Activated T-helper 9 cell treated with anti-CD3 and anti-CD28 coated beads, Interleukin-2, amount 50 U/mL, for 16 hours (primary cell): ENCODE measurements at regions not wholly inside any gene's neighbourhood (a gene's known extent, or its start where the extent isn't known, plus 50 kb on each side); places are given as distances from the start of the nearest gene placed in this dataset.
"Not testable (repeated sequence)": the region's sequence is repeated elsewhere in the genome, so short reads cannot be mapped to it uniquely, and the experiment has no call there.

Experiments
- DNase-seq: peaks from one replicate; pipeline ENCODE4 v3.0.0-alpha.2; 2020; ENCODE audit warnings: low read depth

DNA sequence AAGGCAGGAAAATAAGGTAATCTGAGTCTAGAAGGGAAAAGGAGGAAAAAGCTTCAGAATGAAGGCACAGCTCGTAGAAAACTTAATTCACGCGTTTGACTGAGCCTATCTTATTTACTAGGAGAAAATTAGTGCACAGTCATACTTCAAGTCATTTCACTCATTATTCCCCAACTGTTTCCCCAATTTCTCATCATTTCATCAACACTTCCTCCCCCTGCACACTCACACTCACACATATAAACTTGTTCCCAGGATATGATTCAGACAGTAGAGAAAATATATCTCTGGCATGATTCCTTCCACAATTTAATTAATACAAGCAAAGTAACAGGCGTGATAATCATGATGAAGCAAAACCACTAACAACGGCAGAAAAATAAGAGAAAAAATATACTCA lies 94.5 kb upstream of the F13A1 start:
- DNase-seq, result no peak

DNA sequence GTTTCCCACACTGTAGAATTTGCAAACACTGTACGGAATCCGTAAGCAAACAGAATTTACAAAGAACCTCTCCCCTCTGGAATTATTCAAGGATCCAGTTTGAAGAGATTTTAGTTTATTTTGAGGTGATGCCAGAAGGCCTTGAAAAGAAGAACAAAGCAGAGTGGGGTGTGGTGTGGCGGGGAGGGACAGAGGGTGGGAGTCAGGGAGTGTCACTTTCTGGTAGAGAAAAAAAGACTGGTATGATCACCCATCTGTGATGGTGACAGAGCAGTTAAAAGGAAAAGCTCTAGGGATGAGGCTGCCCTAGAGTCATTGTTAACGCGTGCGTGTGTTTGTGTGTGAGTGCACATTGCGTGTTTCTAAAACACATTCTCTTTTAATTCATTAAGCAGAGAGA lies 97.0 kb upstream of the F13A1 start:
- no peak for DNase-seq

DNA sequence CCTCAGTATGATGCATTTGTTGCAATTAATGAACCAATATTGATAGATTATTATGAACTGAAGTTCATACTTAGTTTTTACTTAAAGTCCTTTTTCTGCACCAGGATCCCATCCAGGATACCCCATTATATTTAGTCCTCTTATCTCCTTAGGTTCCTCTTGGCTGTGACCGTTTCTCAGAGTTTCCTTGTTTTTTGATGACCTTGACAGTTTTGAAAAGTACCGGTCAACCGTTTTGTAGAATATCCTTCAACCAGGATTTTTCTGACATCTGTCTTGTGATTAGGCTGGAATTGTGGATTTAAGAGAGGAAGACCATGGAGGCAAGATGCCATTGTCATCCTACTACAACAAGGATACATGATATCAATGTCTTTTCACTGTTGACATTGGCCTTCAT lies 98.0 kb upstream of the F13A1 start:
- no peak for DNase-seq

DNA sequence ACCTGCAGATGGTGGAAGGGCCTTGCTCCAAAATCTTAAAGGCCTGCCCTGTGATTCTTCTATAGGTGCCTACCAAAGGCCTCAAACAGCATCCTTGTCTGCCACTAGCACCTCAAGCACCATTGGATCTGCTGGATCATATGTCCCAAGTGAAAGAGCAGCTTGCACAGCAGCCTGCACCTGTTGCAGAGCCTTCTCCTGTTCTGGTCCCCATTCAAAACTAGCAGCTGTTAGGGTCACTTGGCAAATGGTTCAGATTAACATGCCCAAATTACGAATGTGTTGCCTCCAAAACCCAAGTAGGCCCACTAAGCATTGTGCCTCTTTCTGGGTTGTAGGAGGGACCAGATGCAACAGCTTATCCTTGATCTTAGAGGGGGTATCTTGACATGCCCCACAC lies 99.6 kb upstream of the F13A1 start:
- DNase-seq, result no peak

DNA sequence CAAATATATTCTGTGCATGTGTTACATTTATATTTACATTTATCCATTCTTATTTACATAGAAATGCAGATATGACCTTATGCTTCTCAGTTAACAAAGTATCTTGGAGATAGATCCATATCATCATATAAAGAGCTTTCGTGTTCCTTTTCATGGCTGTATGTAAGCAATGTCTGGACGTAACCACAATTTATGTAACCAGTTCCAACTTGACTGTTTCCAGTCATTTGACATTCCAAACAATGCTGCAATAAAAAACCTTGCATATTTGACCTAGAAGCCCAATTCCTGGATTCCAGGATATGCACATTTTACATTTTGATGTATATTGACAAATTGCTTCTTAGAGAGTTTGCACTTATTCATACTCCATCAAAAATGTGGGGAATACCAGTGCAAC lies 113.7 kb upstream of the F13A1 start:
- DNase-seq, result no peak

DNA sequence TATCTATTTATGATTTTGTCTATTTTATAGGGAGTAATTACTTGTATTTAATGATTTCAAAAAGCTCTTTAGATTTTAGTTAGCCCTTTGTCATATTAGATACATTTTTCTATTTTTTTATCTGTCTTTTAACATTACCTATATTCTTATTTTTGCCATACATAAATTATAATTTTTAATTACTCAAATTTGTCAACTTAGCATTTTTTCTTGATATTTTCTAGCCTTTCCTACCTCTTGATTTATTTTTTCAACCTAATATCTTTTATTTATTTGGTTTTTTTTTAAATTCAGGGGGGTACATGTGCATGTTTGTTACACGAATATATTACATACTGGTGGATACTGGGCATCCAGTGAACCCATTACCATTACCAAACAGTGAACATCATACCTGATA lies 114.3 kb upstream of the F13A1 start:
- DNase-seq, result no peak

DNA sequence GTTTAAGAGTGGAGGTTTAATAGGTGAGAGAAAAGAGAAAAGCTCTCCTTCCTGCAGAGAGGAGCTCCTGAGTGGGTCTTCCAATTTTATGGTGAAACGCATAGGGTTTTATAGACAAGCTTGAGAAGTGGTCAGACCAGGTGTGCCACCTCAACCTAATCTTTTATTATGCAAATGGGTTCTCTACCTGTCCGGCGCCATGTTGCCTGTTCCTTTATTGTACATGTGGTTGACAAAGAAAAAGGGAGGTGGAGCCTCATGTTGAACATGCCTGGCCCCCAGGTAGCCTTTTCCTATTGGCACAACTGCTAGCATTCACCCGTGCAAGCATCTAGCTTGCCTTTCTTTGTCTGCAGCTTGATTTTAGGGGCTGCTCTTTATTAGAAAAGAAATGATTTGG lies 115.9 kb upstream of the F13A1 start:
- DNase-seq, result no peak

DNA sequence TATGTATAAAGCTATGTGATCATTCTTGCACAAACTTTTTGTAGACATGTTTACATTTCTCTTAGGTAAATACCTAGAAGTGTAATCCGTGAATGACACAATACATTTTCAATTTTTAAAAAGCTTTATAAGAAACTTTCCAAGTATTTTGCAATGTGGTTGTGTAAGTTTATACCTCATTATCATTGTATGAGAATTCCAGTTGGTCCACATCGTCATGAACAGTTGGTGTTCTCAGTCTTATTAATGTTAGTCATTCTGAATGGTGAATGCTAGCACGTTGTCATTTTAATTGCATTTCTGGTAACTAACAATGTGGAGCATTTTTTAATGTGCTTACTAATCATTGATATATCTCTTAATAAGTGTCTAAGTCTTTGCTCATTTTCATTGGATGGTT lies 116.5 kb upstream of the F13A1 start:
- no peak for DNase-seq

DNA sequence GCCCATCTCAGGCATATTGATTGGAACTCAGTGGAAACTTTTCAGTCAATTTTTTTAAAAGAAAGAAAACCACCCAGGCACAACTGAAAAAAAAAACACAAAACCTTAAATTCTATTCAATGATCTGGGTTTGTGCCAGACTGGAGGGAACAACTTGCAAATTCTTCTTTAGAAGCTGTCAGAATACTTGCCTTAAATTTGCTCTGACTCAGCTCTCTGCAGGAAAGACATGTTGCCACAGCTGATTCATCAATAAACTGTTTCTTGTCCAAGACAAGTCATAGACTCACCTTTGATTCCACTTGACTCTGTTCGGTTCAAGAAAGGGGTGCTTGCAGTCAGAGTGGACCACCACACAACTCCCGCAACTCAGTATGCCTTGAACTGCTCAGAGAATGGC lies 117.8 kb upstream of the F13A1 start:
- no peak for DNase-seq

DNA sequence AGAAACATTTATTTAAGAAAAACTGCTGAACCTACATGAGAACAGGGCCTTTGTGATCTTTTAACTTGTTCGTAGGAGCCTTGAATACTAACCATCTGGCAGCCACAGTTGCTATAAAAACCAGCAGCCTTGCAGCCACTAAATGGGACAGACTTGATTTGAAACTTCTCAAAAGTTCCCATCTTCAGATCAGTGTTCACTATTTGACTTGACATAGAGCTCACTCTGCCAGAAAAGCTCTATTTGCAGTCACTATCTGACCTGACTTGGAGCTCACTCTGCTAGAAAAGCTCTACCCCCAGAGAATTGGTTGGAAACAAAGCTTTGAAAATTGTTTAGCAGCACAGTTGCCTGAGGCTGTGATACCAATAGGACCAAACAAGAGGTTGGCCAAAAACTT lies 119.3 kb upstream of the F13A1 start:
- DNase-seq, result no peak

DNA sequence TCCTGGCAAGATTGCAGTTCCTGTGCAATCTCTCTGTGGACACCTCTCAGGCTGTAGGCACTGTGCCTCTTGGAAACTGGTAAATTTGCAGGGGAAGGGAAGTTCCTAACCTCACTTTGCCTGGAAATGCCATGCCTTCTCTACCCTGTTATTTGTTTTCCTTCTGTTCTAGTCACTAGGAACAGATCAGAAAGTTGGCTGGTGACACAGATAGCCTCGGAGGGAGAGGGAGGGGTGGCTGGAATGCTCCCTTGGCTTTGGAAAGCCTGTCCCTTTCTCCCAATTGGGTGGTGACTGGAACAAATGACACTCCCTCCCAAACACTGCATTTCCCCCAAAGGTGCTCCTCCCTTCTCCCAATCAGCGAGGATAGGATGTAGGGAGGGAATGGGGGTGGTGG lies 131.5 kb upstream of the F13A1 start:
- no peak for DNase-seq

DNA sequence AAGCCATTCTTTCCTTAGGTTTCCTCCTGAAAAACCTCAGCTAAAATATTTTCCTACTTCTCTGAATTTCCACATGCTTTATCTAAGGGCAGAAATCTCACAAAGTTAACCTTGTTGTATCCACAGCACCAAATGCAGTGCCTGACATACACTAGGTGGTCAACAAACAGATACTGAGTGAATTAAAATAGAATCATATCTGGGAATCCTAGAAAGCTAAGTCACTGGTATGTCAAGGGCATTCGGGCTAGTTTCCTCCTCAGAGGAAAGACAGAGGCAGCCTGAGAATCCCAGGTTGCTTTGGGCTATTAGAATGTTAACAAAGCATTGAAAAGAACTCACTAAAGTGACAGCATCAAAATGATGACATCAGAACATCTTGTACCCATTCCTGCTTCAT lies 132.7 kb upstream of the F13A1 start:
- no peak for DNase-seq

DNA sequence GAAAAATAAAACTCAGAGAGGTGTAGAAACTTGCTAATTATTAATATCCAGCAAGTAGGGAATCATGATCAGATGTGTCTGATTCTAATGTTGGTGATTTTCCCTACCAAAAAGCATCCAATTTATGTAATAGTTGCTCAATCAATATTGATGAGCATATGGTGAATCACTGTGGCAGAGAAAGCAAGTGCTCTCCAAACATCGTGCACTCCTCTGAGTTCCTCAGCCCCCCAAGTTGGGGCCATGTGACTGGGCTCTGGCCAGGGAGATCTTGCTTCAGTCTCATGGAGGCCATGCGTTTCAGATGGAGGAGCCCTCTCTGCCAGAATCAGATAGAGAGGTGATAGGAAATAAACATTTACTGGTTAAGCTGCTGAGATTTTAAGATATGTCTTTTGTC lies 133.2 kb upstream of the LY86 start:
- no peak for DNase-seq

DNA sequence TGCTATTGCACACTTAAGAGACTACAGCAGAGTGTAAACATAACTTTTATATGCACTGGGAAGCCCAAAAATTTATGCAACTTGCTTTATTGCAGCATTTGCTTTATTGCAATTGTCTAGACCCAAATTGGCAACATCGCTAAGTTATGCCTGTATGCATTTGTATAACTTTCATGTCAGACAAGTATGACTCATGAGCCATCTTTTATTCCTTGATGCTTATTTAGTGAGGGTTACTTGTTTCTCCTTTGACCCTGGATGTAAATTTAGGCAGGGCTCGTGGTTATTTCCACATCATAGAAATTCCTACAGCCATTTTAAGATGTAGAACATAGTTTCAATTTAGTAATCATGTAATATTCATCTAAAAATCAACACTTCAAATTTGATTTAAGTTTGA lies 130.3 kb upstream of the LY86 start:
- no peak for DNase-seq

DNA sequence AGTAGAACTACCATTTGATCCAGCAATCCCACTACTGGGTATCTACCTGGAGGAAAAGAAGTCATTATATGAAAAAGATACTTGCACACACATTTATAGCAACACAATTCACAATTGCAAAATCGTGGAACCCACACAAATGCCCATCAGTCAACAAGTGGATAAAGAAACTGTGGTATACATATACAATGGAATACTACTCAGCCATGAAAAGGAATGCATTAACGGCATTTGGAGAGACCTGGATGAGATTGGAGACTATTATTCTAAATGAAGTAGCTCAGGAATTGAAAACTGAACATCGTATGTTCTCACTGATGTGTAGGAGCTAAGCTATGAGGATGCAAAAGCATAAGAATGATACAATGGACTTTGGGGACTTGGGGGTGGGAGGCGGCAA lies 128.6 kb upstream of the LY86 start:
- not testable (repeated sequence) for DNase-seq

DNA sequence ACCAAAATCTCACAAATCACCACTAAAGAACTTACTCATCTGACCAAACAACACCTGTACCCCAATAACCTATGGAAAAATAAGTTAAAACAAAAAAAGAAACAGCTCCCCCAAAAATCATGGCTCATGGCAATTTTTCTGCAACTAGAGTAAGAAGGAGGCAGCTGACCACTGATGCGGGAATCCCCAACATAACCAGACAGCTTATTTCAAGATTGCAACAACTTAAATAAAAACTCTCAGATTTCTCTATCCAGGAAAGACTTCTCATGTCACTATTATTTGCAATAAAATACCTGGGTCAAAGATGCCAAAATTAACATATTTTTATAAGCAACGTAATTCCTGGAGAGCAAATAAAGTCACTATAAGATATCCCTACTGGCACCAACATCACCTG lies 128.1 kb upstream of the LY86 start:
- no peak for DNase-seq

DNA sequence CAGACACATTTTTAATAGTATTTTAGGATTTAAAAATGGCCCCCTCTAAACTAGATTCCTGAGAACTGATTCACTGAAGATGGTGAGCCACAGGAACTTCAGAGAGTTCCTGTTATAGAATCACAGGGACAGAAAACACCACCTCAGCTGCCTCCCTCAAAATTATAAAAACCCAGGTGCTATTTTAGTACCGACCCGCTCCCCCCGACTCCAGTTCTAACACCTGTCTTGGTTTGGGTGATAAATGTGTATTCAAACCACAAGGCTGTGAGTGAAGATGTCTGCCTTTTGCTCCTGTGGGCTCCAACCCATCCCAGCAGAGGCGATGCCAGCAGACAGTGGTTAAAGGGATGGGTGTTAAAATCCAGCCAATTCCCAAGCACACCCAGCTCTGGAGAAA lies 127.4 kb upstream of the LY86 start:
- DNase-seq, result no peak

DNA sequence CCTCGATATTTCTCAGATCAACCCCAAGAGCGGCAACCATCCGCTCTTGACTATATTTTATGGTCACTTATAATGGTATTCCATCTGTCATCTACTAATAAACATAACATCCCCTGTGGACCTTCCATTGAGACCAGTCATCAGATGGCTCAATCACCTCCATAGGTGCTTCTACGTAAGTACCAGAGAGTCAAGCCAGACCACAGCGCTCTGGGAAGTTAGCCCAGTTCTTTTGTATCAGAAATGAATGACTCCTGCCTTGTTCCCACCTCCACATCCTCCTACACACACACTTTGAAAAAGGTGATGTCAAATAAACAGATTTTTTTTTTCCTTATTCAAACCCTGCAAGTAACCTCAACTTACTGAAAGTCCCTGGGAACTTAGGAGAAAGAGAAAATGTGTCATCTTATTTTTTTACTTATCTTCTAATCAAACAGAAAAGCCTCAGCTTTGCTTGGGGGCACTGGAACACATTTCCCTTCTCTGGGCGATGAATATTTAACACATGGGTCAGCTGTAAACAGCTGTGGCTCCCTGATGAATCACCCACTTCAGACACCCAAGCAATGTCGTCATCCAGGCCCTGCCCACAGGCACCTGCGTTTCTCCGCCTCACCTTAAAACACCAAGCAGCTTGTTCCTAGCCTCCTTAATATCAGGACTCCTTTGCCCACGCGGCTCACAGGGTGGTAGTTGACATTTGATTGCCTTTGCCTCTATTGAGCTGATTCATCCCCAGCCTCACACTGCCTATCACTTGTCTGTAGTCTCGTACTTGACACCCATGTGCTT lies 121.4 kb upstream of the LY86 start:
- no peak for DNase-seq

DNA sequence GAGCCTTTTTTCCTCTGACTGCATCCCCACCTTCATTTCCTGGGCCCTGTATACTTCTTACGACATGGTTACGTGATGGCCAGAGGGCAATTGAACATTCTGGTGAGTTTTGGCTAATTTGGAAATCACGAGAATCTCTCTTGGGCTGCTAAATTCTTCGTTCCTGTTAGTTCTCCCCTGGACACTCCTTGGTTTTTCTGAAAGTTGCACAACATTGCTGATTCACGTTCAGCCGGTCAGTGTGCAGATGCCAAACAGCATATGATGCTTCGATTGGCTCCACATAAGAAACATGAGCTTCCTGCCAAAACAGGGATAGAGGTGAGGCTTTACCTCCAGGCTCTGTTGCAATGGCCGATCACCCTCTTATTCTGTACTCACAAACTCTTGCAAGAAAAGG lies 119.4 kb upstream of the LY86 start:
- no peak for DNase-seq

DNA sequence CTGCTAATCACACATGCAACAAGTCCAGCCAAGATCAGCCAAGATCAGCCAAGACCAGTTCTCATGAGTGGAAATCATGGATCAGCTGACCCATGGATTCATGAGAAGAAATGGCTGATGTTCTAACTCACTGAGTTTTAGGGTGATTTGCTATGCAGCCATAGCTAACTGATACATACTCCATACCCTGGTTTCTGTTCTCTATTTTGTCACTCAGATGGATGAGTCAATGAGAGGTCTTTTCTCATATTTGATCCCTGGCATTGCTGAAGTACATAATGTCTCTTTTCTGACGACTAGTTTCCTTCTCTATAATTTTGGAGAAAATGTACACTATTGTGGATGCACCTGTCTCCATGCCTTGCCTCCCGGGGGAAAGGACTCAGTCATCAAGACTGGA lies 118.4 kb upstream of the LY86 start:
- no peak for DNase-seq

DNA sequence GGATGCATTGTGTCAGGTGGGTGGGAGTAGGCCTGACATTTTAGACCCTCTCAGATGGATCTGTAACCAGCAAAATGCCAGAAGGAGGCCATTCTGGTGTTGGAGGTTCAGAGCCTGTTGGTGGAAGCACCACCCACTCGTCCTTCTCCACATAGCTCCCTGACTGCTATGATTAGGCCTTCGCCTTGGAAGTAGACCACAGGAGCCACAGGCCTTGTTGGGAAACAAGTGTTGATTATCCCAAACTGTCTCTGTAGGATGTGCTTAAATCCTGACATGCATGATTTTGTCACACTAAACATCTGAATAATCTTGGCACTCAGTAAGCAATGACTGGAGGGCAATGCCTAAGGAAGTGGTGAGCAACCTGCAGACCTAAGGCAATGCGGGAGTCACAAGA lies 117.2 kb upstream of the LY86 start:
- DNase-seq, result no peak

DNA sequence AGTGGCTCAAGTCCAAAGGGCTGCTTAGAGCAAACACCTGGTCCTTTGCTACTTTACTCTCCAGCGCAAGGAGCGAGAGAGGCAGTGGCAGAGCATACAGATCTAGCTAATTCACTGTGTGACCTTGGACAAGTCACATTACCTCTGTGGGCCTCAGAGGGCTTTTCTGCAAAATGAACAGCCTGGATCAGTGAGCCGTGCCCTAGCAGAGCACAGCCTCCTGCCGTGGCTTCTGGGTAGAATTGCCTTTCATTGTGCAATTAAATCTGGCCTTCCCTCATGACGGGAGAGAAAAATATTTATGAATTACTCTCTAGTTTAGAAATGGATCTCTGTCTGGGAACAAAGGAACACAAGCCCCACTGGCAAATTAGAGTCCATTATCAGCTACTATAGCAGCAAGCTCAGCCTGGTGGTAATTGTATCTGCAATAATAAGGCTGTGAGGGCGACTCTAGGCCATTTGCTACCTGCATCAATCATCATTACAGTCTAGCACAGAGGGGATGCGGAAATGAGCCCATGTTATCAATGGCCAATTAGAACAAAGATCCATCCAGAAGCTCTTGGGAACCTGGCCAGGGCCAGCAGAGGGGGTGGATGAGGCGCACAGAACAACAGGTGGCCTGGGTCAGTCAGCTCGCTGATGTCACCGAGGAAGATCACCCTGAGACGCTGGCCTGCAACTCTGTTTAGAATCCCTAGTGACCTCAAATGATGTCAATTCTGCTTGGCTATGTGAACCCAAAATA lies 114.2 kb upstream of the LY86 start:
- DNase-seq, result no peak

DNA sequence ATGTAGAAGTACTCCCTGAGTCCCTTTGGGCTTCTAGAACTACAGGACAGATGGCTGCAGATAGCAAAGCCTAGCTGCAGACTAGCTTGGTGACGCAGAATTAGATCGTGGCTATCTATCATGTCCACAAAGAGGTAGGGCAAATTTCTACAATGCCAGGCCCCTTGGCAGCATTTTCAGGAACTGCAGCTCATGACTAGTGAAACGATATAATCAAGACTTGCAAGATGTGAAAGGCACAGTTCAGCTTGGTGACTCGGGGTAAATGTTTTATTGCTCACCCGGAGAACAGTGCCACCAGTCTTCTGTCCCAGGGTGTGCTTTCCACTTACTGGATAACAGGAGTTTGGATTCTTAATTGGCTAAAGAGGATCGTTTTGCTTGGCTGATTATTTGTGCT lies 108.7 kb upstream of the LY86 start:
- DNase-seq, result no peak

DNA sequence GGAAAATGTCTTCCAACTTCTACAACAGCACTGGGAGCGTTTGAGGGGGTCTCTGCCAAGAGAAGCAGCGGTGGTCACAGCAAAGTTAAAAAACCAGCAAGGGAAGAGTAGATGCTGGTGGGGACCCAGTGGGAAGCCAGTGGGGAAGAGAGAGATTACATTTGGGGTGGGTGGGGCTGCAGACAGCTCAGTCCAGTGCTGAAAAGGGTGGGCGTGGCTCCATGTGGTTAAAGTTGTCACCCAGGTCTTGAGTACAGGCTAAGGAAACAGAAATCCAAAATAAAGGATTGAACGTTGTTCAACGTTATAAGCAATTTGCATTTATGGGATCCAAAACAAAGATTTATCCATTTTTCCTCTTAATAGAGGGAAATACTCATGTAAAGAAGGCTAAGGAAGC lies 106.3 kb upstream of the LY86 start:
- DNase-seq, result no peak
